ENCODE measurements at regions not wholly inside any gene's neighbourhood (a gene's known extent, or its start where the extent isn't known, plus 50 kb on each side); places are given as distances from the start of the nearest gene placed in this dataset.

DNA sequence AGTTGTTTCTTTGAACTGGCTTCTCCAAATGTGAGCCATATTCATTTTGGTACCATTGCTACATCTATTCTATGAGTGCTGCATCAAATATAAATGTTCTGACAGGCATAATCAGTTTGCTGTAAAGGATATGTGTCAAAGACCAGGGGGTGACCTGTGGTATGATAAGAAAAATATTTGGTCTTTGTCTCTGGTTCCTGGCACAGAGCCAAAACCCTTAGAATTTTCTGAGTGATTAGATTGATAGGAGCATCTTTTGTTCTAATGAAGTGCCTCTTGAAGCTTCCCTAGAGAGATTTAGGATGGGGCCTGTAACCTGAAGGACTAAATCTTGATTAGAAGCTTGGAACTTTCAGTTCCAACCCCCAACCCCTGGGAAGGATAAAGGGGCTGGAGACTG lies 256.3 kb downstream of the NNT start:
- TF ChIP-seq ELF4 (CRISPR knock-in tag; IDR thresholded peaks at IDR 0.05) (no peak), MYC (IDR thresholded peaks at IDR 0.05; ENCODE audit: low read depth, low read length) (no peak), MYC (CRISPR knock-in tag; IDR thresholded peaks at IDR 0.05; ENCODE audit: borderline replicate concordance, low read depth) (no peak), POLR2AphosphoS5 (IDR thresholded peaks at IDR 0.05; ENCODE audit: control insufficient read depth, insufficient read depth, low read depth, low read length) (no peak), ZNF354B (CRISPR knock-in tag; IDR thresholded peaks at IDR 0.05) (no peak), ZNF23 (CRISPR knock-in tag; IDR thresholded peaks at IDR 0.05) (no peak), FOXK1 (CRISPR knock-in tag; IDR thresholded peaks at IDR 0.05; ENCODE audit: borderline replicate concordance) (no peak)
- TF ChIP-seq, protein P1, sequence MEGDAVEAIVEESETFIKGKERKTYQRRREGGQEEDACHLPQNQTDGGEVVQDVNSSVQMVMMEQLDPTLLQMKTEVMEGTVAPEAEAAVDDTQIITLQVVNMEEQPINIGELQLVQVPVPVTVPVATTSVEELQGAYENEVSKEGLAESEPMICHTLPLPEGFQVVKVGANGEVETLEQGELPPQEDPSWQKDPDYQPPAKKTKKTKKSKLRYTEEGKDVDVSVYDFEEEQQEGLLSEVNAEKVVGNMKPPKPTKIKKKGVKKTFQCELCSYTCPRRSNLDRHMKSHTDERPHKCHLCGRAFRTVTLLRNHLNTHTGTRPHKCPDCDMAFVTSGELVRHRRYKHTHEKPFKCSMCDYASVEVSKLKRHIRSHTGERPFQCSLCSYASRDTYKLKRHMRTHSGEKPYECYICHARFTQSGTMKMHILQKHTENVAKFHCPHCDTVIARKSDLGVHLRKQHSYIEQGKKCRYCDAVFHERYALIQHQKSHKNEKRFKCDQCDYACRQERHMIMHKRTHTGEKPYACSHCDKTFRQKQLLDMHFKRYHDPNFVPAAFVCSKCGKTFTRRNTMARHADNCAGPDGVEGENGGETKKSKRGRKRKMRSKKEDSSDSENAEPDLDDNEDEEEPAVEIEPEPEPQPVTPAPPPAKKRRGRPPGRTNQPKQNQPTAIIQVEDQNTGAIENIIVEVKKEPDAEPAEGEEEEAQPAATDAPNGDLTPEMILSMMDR (IDR thresholded peaks at IDR 0.05 in 2 of 3, conservative IDR thresholded peaks at IDR 0.05 in 1 of 3; ENCODE audit: insufficient read depth in 2 of 3, low read depth in 1 of 3, low read length in 3 of 3), result no peak
